ENCODE measurements at regions not wholly inside any gene's neighbourhood (a gene's known extent, or its start where the extent isn't known, plus 50 kb on each side); places are given as distances from the start of the nearest gene placed in this dataset.

- no peaks in the 10 kb centered on the region for H3K79me2 ChIP-seq (ENCODE audit: control insufficient read depth, insufficient read depth, low read length)
- H3K9ac ChIP-seq (ENCODE audit: control insufficient read depth, extremely low read depth, insufficient read depth, low read length) = no peak overlapping the region
- H3K4me1 ChIP-seq (ENCODE audit: control insufficient read depth, extremely low read depth, insufficient read depth, low read length) = peaks cover 30% of the 10 kb centered on the region
- no peaks in the 10 kb centered on the region for H4K20me1 ChIP-seq (ENCODE audit: control insufficient read depth, extremely low read depth, insufficient read depth, low read length)
- H3K9me3 ChIP-seq (ENCODE audit: control insufficient read depth, low read depth, low read length) = peaks cover 5% of the 10 kb centered on the region
- H3K9me1 ChIP-seq (ENCODE audit: control insufficient read depth, extremely low read depth, insufficient read depth, low read length) = no peaks in the 10 kb centered on the region
- TF ChIP-seq, protein P1, sequence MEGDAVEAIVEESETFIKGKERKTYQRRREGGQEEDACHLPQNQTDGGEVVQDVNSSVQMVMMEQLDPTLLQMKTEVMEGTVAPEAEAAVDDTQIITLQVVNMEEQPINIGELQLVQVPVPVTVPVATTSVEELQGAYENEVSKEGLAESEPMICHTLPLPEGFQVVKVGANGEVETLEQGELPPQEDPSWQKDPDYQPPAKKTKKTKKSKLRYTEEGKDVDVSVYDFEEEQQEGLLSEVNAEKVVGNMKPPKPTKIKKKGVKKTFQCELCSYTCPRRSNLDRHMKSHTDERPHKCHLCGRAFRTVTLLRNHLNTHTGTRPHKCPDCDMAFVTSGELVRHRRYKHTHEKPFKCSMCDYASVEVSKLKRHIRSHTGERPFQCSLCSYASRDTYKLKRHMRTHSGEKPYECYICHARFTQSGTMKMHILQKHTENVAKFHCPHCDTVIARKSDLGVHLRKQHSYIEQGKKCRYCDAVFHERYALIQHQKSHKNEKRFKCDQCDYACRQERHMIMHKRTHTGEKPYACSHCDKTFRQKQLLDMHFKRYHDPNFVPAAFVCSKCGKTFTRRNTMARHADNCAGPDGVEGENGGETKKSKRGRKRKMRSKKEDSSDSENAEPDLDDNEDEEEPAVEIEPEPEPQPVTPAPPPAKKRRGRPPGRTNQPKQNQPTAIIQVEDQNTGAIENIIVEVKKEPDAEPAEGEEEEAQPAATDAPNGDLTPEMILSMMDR (optimal IDR thresholded peaks at IDR 0.05 in 1 of 3, IDR thresholded peaks at IDR 0.05 in 1 of 3, conservative IDR thresholded peaks at IDR 0.05 in 1 of 3; ENCODE audit: extremely low read depth in 1 of 3, insufficient read depth in 2 of 3, low read length in 3 of 3) = no peak
- TF ChIP-seq EZH2 (IDR thresholded peaks at IDR 0.05; ENCODE audit: low read length) = no peak
- no peaks in the 10 kb centered on the region for H3K36me3 ChIP-seq (ENCODE audit: control insufficient read depth in 2 of 2, extremely low read depth in 1 of 2, insufficient read depth in 2 of 2, low read length in 2 of 2)
- DNase-seq (ENCODE audit: low read depth, low spot score) = no peak
- H3K4me2 ChIP-seq (ENCODE audit: control insufficient read depth, extremely low read depth, insufficient read depth, low read depth, low read length) = no peak overlapping the region
- no peak overlapping the region for H3K4me3 ChIP-seq (ENCODE audit: control insufficient read depth in 2 of 3, extremely low read depth in 1 of 3, insufficient read depth in 2 of 3, low read depth in 1 of 3, low read length in 3 of 3)
- no peak overlapping the region for H3K27ac ChIP-seq (ENCODE audit: control insufficient read depth, insufficient read depth, low read length)
- no peak for FAIRE-seq
- dilution Hi-C loops (cut with MboI; ENCODE audit: extremely low pct_ligation_motif_present, low sequenced_read_pairs) = no loop called here
- no peak overlapping the region for H2AFZ ChIP-seq (ENCODE audit: control insufficient read depth, low read length)
- no peaks in the 10 kb centered on the region for H3K27me3 ChIP-seq (ENCODE audit: control insufficient read depth, extremely low read depth, insufficient read depth, low read length)
Observed at GRCh38 chr22:27504360-27505253, 296.9 kb downstream of the MN1 start.

GRCh38 chr22:27507111-27507611 is 294.4 kb downstream of the MN1 start:
- Histone ChIP-seq H3K4me1 (ENCODE audit: control insufficient read depth, extremely low read depth, insufficient read depth, low read length) (peaks cover 38% of the 10 kb centered on the region), H3K27me3 (ENCODE audit: control insufficient read depth, extremely low read depth, insufficient read depth, low read length) (no peaks in the 10 kb centered on the region), H3K27ac (ENCODE audit: control insufficient read depth, insufficient read depth, low read length) (no peak overlapping the region), H3K4me3 (ENCODE audit: control insufficient read depth in 2 of 3, extremely low read depth in 1 of 3, insufficient read depth in 2 of 3, low read depth in 1 of 3, low read length in 3 of 3) (peak overlapping the region in 2 of 3 experiments; percentile 3 to 47), H4K20me1 (ENCODE audit: control insufficient read depth, extremely low read depth, insufficient read depth, low read length) (no peaks in the 10 kb centered on the region), H3K9ac (ENCODE audit: control insufficient read depth, extremely low read depth, insufficient read depth, low read length) (no peak overlapping the region), H3K36me3 (ENCODE audit: control insufficient read depth in 2 of 2, extremely low read depth in 1 of 2, insufficient read depth in 2 of 2, low read length in 2 of 2) (no peaks in the 10 kb centered on the region), H2AFZ (ENCODE audit: control insufficient read depth, low read length) (no peak overlapping the region), H3K9me3 (ENCODE audit: control insufficient read depth, low read depth, low read length) (peaks cover 5% of the 10 kb centered on the region), H3K4me2 (ENCODE audit: control insufficient read depth, extremely low read depth, insufficient read depth, low read depth, low read length) (peak overlapping the region; percentile 62), H3K79me2 (ENCODE audit: control insufficient read depth, insufficient read depth, low read length) (no peaks in the 10 kb centered on the region), H3K9me1 (ENCODE audit: control insufficient read depth, extremely low read depth, insufficient read depth, low read length) (no peaks in the 10 kb centered on the region)
- DNase-seq (ENCODE audit: low read depth, low spot score) (no peak), FAIRE-seq (peak; percentile 39)
- dilution Hi-C loops (cut with MboI; ENCODE audit: extremely low pct_ligation_motif_present, low sequenced_read_pairs) = no loop called here
- TF ChIP-seq EZH2 (IDR thresholded peaks at IDR 0.05; ENCODE audit: low read length) = no peak
- TF ChIP-seq, protein P1 (optimal IDR thresholded peaks at IDR 0.05 in 1 of 3, IDR thresholded peaks at IDR 0.05 in 1 of 3, conservative IDR thresholded peaks at IDR 0.05 in 1 of 3; ENCODE audit: extremely low read depth in 1 of 3, insufficient read depth in 2 of 3, low read length in 3 of 3) = no peak

All from keratinocyte (primary cell).